IMR-90 (cell line): ENCODE measurements at regions not wholly inside any gene's neighbourhood (a gene's known extent, or its start where the extent isn't known, plus 50 kb on each side); places are given as distances from the start of the nearest gene placed in this dataset.

ENCODE experiments used
- ATAC-seq: fragments of 200-7000 bp; cut with Tn5 transposase; 2 replicates; pipeline ENCODE4 v1.9.1; 2020; ENCODE audit warnings: low read depth, mild to moderate bottlenecking, moderate library complexity
- BruUV-seq: library from RNA; stranded (reverse); fragments of 400-500 nt; replicated peaks from 2 replicates; lab custom pipeline; 2021; lab: Mats Ljungman, UMichigan
- CTCF ChIA-PET: fragments of 300-600 bp; formaldehyde crosslinking; extraction: SDS; loops from one replicate; lab custom pipeline; 2021; ENCODE audit warnings: antibody characterized with exemption; lab: Yijun Ruan, JAX
- POLR2A ChIA-PET: fragments of 300-600 bp; sonication (Branson Sonifier 250); formaldehyde crosslinking; loops from one replicate; lab custom pipeline; 2022; ENCODE audit warnings: antibody characterized with exemption; ENCODE audit not compliant: unreplicated experiment; lab: Charles Lee
- DNase-seq: peaks from one replicate; pipeline ENCODE4 v3.0.0; 2013
- H2AFZ ChIP-seq: replicated peaks from 2 replicates; pipeline ENCODE3; 2013; ENCODE audit warnings: low read length, mild to moderate bottlenecking; ENCODE audit not compliant: poor library complexity
- H2AK5ac ChIP-seq: 2 replicates; pipeline ENCODE4 v1.6.1; 2013; ENCODE audit warnings: low read depth, low read length, inconsistent platforms
- H2AK9ac ChIP-seq: replicated peaks from 2 replicates; pipeline ENCODE3; 2013; ENCODE audit warnings: mild to moderate bottlenecking, low read depth, low read length, moderate library complexity; ENCODE audit not compliant: poor library complexity
- H2BK120ac ChIP-seq: 2 replicates; pipeline ENCODE4 v1.6.1; 2013; ENCODE audit warnings: low read depth, low read length, inconsistent platforms
- H2BK15ac ChIP-seq: 3 replicates; pipeline ENCODE4 v1.6.1; 2013; ENCODE audit warnings: low read depth, low read length, inconsistent platforms
- H2BK20ac ChIP-seq: 2 replicates; pipeline ENCODE4 v1.6.1; 2013; ENCODE audit warnings: low read depth, mild to moderate bottlenecking, inconsistent platforms, low read length, moderate library complexity
- H2BK5ac ChIP-seq: 2 replicates; pipeline ENCODE4 v1.6.1; 2013; ENCODE audit warnings: mild to moderate bottlenecking, low read depth, low read length, inconsistent platforms; ENCODE audit not compliant: poor library complexity, severe bottlenecking
- H3K14ac ChIP-seq: replicated peaks from 2 replicates; pipeline ENCODE4 v1.6.1; 2013; ENCODE audit warnings: low read depth, low read length, inconsistent platforms
- H3K18ac ChIP-seq: 2 replicates; pipeline ENCODE4 v1.6.1; 2013; ENCODE audit warnings: low read depth, low read length, control low read depth
- H3K23ac ChIP-seq: 2 replicates; pipeline ENCODE4 v1.6.1; 2013; ENCODE audit warnings: low read depth, low read length, inconsistent platforms
- H3K27ac ChIP-seq: 2 replicates; pipeline ENCODE4 v1.5.1; 2013; ENCODE audit warnings: mild to moderate bottlenecking, control low read depth, low read length; ENCODE audit not compliant: insufficient read depth
- H3K27me3 ChIP-seq: 2 replicates; pipeline ENCODE4 v1.6.1; 2013; ENCODE audit warnings: low read length; ENCODE audit not compliant: control insufficient read depth, insufficient read depth
- H3K36me3 ChIP-seq: 2 replicates; pipeline ENCODE4 v1.6.1; 2013; ENCODE audit warnings: low read length, mixed read lengths; ENCODE audit not compliant: control insufficient read depth, insufficient read depth
- H3K4ac ChIP-seq: 2 replicates; pipeline ENCODE4 v1.6.1; 2013; ENCODE audit warnings: low read depth, low read length, inconsistent platforms
- H3K4me1 ChIP-seq: 2 replicates; pipeline ENCODE4 v1.6.1; 2013; ENCODE audit warnings: low read length, mixed read lengths; ENCODE audit not compliant: control insufficient read depth, insufficient read depth
- H3K4me2 ChIP-seq: 2 replicates; pipeline ENCODE4 v1.6.1; 2013; ENCODE audit warnings: low read depth, mild to moderate bottlenecking, control low read depth, low read length, moderate library complexity
- H3K4me3 ChIP-seq: 2 replicates; pipeline ENCODE4 v1.5.1; 2013; ENCODE audit warnings: low read depth, mild to moderate bottlenecking, control low read depth, low read length, moderate library complexity; ENCODE audit not compliant: insufficient read depth
- H3K56ac ChIP-seq: 2 replicates; pipeline ENCODE4 v1.6.1; 2013; ENCODE audit warnings: low read length, inconsistent platforms; ENCODE audit not compliant: insufficient read depth; ENCODE audit errors: extremely low read depth
- H3K79me1 ChIP-seq, 2 experiments: 2 replicates each; pipeline ENCODE4 v1.6.1; 2013; ENCODE audit warnings: low read length in 2 of 2, inconsistent platforms in 1 of 2, low read depth in 1 of 2
- H3K9ac ChIP-seq: 2 replicates; pipeline ENCODE4 v1.6.1; 2013; ENCODE audit warnings: low read depth, low read length, control low read depth
- H3K9me1 ChIP-seq: 2 replicates; pipeline ENCODE4 v1.6.1; 2013; ENCODE audit warnings: low read length, inconsistent platforms; ENCODE audit not compliant: insufficient read depth
- H3K9me3 ChIP-seq: 2 replicates; pipeline ENCODE4 v1.6.1; 2013; ENCODE audit warnings: low read length; ENCODE audit not compliant: control insufficient read depth, insufficient read depth
- H4K20me1 ChIP-seq: 2 replicates; pipeline ENCODE4 v1.6.1; 2013; ENCODE audit warnings: low read length, inconsistent platforms; ENCODE audit not compliant: insufficient read depth
- H4K5ac ChIP-seq: 2 replicates; pipeline ENCODE4 v1.6.1; 2013; ENCODE audit warnings: mild to moderate bottlenecking, low read depth, low read length, control low read depth
- H4K8ac ChIP-seq, 2 experiments: 2 replicates each; pipeline ENCODE4 v1.6.1; 2013; ENCODE audit warnings: low read depth in 2 of 2, low read length in 2 of 2, control low read depth in 1 of 2, inconsistent platforms in 1 of 2
- H4K91ac ChIP-seq: 2 replicates; pipeline ENCODE4 v1.6.1; 2013; ENCODE audit warnings: low read depth, low read length, inconsistent platforms; ENCODE audit not compliant: insufficient read depth
- BHLHE40 ChIP-seq: fragments of 150-350 bp; IDR thresholded peaks from 2 replicates; pipeline ENCODE4 v1.6.1; 2016; ENCODE audit warnings: mild to moderate bottlenecking, low read depth, low read length
- CEBPB ChIP-seq: IDR thresholded peaks from 2 replicates; pipeline ENCODE4 v1.6.1; 2012; ENCODE audit warnings: low read depth, low read length, improper control_type of control experiment
- CHD1 ChIP-seq: IDR thresholded peaks from 2 replicates; pipeline ENCODE4 v1.6.1; 2012; ENCODE audit warnings: low read depth, low read length, improper control_type of control experiment
- CTCF ChIP-seq: conservative IDR thresholded peaks from 2 replicates; pipeline ENCODE4 v1.5.1; 2012; ENCODE audit warnings: mild to moderate bottlenecking, low read depth, low read length, improper control_type of control experiment
- ELK1 ChIP-seq: fragments of 150-350 bp; IDR thresholded peaks from 2 replicates; pipeline ENCODE4 v1.6.1; 2016; ENCODE audit warnings: low read depth, mild to moderate bottlenecking, low read length, moderate library complexity, borderline replicate concordance
- FOS ChIP-seq: fragments of 150-350 bp; IDR thresholded peaks from 2 replicates; pipeline ENCODE4 v1.6.1; 2016; ENCODE audit warnings: low read depth, low read length
- MAFK ChIP-seq: IDR thresholded peaks from 2 replicates; pipeline ENCODE4 v1.6.1; 2012; ENCODE audit warnings: low read depth, low read length, improper control_type of control experiment
- MAZ ChIP-seq: IDR thresholded peaks from 2 replicates; pipeline ENCODE4 v1.6.1; 2012; ENCODE audit warnings: low read depth, mild to moderate bottlenecking, low read length, improper control_type of control experiment, moderate library complexity, borderline replicate concordance
- MXI1 ChIP-seq: IDR thresholded peaks from 2 replicates; pipeline ENCODE4 v1.6.1; 2012; ENCODE audit warnings: low read depth, mild to moderate bottlenecking, low read length, moderate library complexity, borderline replicate concordance
- NFE2L2 ChIP-seq: fragments of 150-350 bp; IDR thresholded peaks from 2 replicates; pipeline ENCODE4 v1.6.1; 2016; ENCODE audit warnings: low read depth, mild to moderate bottlenecking, low read length
- POLR2A ChIP-seq: IDR thresholded peaks from 2 replicates; pipeline ENCODE4 v1.6.1; 2012; ENCODE audit warnings: mild to moderate bottlenecking, low read depth, low read length
- RAD21 ChIP-seq: IDR thresholded peaks from 2 replicates; pipeline ENCODE4 v1.6.1; 2012; ENCODE audit warnings: low read length, improper control_type of control experiment
- RCOR1 ChIP-seq: IDR thresholded peaks from 2 replicates; pipeline ENCODE4 v1.6.1; 2012; ENCODE audit warnings: mild to moderate bottlenecking, low read length, improper control_type of control experiment; ENCODE audit not compliant: insufficient replicate concordance
- RFX5 ChIP-seq: IDR thresholded peaks from 2 replicates; pipeline ENCODE4 v1.8.0; 2012; ENCODE audit warnings: low read depth, mild to moderate bottlenecking, low read length, moderate library complexity
- SMC3 ChIP-seq: fragments of 150-350 bp; IDR thresholded peaks from 2 replicates; pipeline ENCODE4 v1.6.1; 2016; ENCODE audit warnings: low read depth, mild to moderate bottlenecking, antibody characterized with exemption, low read length, moderate library complexity
- USF2 ChIP-seq: fragments of 150-350 bp; IDR thresholded peaks from 2 replicates; pipeline ENCODE4 v1.6.1; 2017; ENCODE audit warnings: mild to moderate bottlenecking, antibody characterized with exemption, low read length, low read depth
- WGBS, 2 experiments: methylation state at CpG; one replicate each; pipeline versions ENCODE4 v1.1.5 to v1.1.7; 2013; ENCODE audit warnings: missing lambda C conversion rate in 2 of 2; ENCODE audit not compliant: insufficient read length in 1 of 2; ENCODE audit errors: extremely low coverage in 2 of 2; 5-methylcytosine and 5-hydroxymethylcytosine counted together
- dilution Hi-C: fragments of 300-500 bp; cut with HindIII; formaldehyde crosslinking; loops from one replicate; pipeline ENCODE4 v1.14.3; 2018; ENCODE audit warnings: low sequenced_read_pairs; ENCODE audit not compliant: unreplicated experiment
- in situ Hi-C: fragments of 300-500 bp; cut with MboI; formaldehyde crosslinking; loops from 3 replicates; pipeline ENCODE4 v1.14.3; 2019; ENCODE audit warnings: low sequenced_read_pairs, inconsistent platforms, mixed read lengths
- intact Hi-C: fragments of 100-400 bp; cut with micrococcal nuclease; formaldehyde crosslinking; loops from 2 replicates; pipeline ENCODE4 v1.10.0; 2022

- DNase-seq, result no peak
- no peaks in the 10 kb centered on the region for H3K36me3 ChIP-seq
- H2BK15ac ChIP-seq, result no peak overlapping the region
- no peak overlapping the region for H3K14ac ChIP-seq
- H3K56ac ChIP-seq, result no peak overlapping the region
- CTCF ChIA-PET, result interaction anchor here (0.6 kb wide), 1 partner anchor 80 kb away, joined by 3 read pairs; no protein-coding TSS in a partner anchor
- no peak overlapping the region for H2AFZ ChIP-seq
- H3K27me3 ChIP-seq, result no peaks in the 10 kb centered on the region
- no peak overlapping the region for H3K9ac ChIP-seq
- POLR2A ChIA-PET, result no interaction called here
- H3K27ac ChIP-seq, result no peak overlapping the region
- no peak overlapping the region for H3K4me2 ChIP-seq
- no peak overlapping the region for H4K91ac ChIP-seq
- no peaks in the 10 kb centered on the region for H3K4me1 ChIP-seq
- dilution Hi-C loops (no loop called here), in situ Hi-C loops (no loop called here), intact Hi-C loops (no loop called here)
- H3K4me3 ChIP-seq, result no peak overlapping the region
- H2AK5ac ChIP-seq, result no peak overlapping the region
- no CpG with 5 or more reads among the region's 1 CpG for WGBS, 2 experiments
- H2BK120ac ChIP-seq, result no peak overlapping the region
- H3K18ac ChIP-seq, result no peak overlapping the region
- H3K9me3 ChIP-seq, result no peaks in the 10 kb centered on the region
- no peak for ATAC-seq
- no peaks in the 10 kb centered on the region for H4K20me1 ChIP-seq
- no TSS peak for BruUV-seq
- no peaks in the 10 kb centered on the region for H3K9me1 ChIP-seq
- H2BK5ac ChIP-seq, result no peak overlapping the region
- H3K4ac ChIP-seq, result no peak overlapping the region
- no peak overlapping the region for H4K5ac ChIP-seq
- H2AK9ac ChIP-seq, result no peak overlapping the region
- TF ChIP-seq MXI1, result no peak
- no peak for TF ChIP-seq FOS
- no peak for TF ChIP-seq CTCF
- TF ChIP-seq NFE2L2, result no peak
- no peak for TF ChIP-seq RFX5
- TF ChIP-seq CEBPB, result no peak
- no peak for TF ChIP-seq CHD1
- no peak for TF ChIP-seq POLR2A
- no peak for TF ChIP-seq MAZ
- no peak for TF ChIP-seq RCOR1
- TF ChIP-seq ELK1, result no peak
- TF ChIP-seq MAFK, result no peak
- no peak for TF ChIP-seq BHLHE40
- TF ChIP-seq USF2, result no peak
- no peak for TF ChIP-seq RAD21
- no peak for TF ChIP-seq SMC3
- H4K8ac ChIP-seq, result no peak overlapping the region
- H3K79me1 ChIP-seq, result no peaks in the 10 kb centered on the region
- no peak overlapping the region for H3K23ac ChIP-seq
- H2BK20ac ChIP-seq, result no peak overlapping the region
Measured at GRCh38 chr3:40689837-40690236, 165.1 kb downstream of the ZNF621 start.
